ENCODE measurements at regions not wholly inside any gene's neighbourhood (a gene's known extent, or its start where the extent isn't known, plus 50 kb on each side); places are given as distances from the start of the nearest gene placed in this dataset.

DNA sequence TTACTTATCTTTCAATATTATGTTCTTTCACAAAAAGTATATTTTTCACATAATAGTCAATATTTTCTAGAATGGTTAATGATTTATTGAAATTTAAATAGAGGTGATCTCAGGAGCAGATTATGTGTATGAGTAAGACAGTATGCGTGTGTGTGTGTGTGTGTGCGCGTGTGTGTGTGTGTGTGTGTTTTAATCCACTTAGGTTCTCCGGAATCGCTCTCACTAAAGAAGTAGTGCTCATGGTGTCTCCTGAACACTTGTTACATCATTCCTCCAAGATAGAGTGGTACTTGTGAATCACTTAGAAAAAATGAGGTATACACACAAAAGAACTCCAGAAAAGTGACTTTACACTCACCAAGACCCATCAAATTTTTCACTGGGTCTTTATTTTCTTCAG lies 91.0 kb upstream of the KCNH7 start:
- Histone ChIP-seq H3K36me3 (ENCODE audit: control insufficient read depth in 1 of 2, insufficient read depth in 2 of 2, low read length in 1 of 2) (no peaks in the 10 kb centered on the region), H3K27me3 (ENCODE audit: control insufficient read depth in 1 of 2, insufficient read depth in 2 of 2, low read length in 1 of 2) (no peaks in the 10 kb centered on the region), H3K27ac (ENCODE audit: low read depth in 1 of 2, low read length in 2 of 2) (no peak overlapping the region), H3K4me3 (ENCODE audit: low read length in 2 of 2) (no peak overlapping the region), H3K9me3 (ENCODE audit: control insufficient read depth, low read length) (no peaks in the 10 kb centered on the region), H3K4me1 (ENCODE audit: control insufficient read depth in 1 of 2, insufficient read depth in 2 of 2, low read length in 2 of 2) (no peaks in the 10 kb centered on the region)
- WGBS, 2 donors: 76 to 78% methylated on average over 5 of the region's 5 CpGs
- intact Hi-C loops (cut with DNase I): no loop called here
- DNase-seq (no peak), ATAC-seq (ENCODE audit: low FRiP score) (no peak)

DNA sequence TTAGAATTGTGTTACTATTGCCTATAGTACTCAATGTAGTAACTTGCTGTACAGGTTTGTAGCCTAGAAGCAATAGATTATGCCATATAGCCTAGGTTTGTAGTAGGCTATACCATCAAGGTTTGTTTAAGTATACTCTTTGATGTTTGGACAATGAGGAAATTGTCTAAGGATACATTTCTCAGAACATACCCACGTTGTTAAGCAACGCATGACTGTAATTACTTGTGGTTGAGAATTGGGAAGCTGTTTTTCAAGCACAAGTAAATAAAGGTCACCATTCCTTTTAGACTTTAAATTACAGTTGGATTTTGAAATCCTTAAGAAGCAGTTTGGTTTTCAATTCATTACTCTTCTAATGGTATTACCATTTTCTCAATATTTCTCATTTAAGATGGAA lies 89.8 kb upstream of the KCNH7 start:
- H3K4me3 ChIP-seq (ENCODE audit: low read length in 2 of 2): no peak overlapping the region
- H3K4me1 ChIP-seq (ENCODE audit: control insufficient read depth in 1 of 2, insufficient read depth in 2 of 2, low read length in 2 of 2): no peaks in the 10 kb centered on the region
- H3K36me3 ChIP-seq (ENCODE audit: control insufficient read depth in 1 of 2, insufficient read depth in 2 of 2, low read length in 1 of 2): no peaks in the 10 kb centered on the region
- no peak overlapping the region for H3K27ac ChIP-seq (ENCODE audit: low read depth in 1 of 2, low read length in 2 of 2)
- DNase-seq (no peak), ATAC-seq (ENCODE audit: low FRiP score) (no peak)
- H3K27me3 ChIP-seq (ENCODE audit: control insufficient read depth in 1 of 2, insufficient read depth in 2 of 2, low read length in 1 of 2): no peaks in the 10 kb centered on the region
- WGBS, 2 donors: 45 to 46% methylated on average over 2 of the region's 2 CpGs
- intact Hi-C loops (cut with DNase I): no loop called here
- H3K9me3 ChIP-seq (ENCODE audit: control insufficient read depth, low read length): peaks cover 2% of the 10 kb centered on the region

DNA sequence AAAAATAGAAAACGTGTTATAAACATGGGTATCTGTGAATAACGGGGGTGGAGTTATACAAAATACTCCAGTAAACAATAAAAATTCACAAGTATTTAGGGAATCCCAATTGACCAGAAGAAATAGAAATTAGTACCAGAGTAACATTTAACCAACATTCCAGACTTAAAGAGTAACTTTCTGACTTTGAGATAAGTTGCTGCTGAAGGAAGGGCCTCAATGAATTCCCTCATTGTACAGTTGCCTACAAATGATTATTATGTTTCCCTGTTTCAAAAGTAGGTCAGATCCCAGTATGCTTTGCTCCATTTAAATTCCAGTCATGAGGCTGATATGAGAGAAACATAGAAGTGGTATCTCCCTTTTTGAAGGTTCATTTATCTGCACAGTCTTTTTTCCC lies 88.3 kb upstream of the KCNH7 start:
- peaks cover 2% of the 10 kb centered on the region for H3K9me3 ChIP-seq (ENCODE audit: control insufficient read depth, low read length)
- WGBS, 2 donors: 72 to 74% methylated on average over 2 of the region's 2 CpGs
- intact Hi-C loops (cut with DNase I): no loop called here
- no peaks in the 10 kb centered on the region for H3K4me1 ChIP-seq (ENCODE audit: control insufficient read depth in 1 of 2, insufficient read depth in 2 of 2, low read length in 2 of 2)
- no peaks in the 10 kb centered on the region for H3K27me3 ChIP-seq (ENCODE audit: control insufficient read depth in 1 of 2, insufficient read depth in 2 of 2, low read length in 1 of 2)
- DNase-seq (no peak), ATAC-seq (ENCODE audit: low FRiP score) (no peak)
- no peaks in the 10 kb centered on the region for H3K36me3 ChIP-seq (ENCODE audit: control insufficient read depth in 1 of 2, insufficient read depth in 2 of 2, low read length in 1 of 2)
- no peak overlapping the region for H3K4me3 ChIP-seq (ENCODE audit: low read length in 2 of 2)
- H3K27ac ChIP-seq (ENCODE audit: low read depth in 1 of 2, low read length in 2 of 2): no peak overlapping the region

- intact Hi-C loops (cut with DNase I): no loop called here
- Histone ChIP-seq H3K27me3 (ENCODE audit: control insufficient read depth in 1 of 2, insufficient read depth in 2 of 2, low read length in 1 of 2) (no peaks in the 10 kb centered on the region), H3K9me3 (ENCODE audit: control insufficient read depth, low read length) (peaks cover 2% of the 10 kb centered on the region), H3K4me3 (ENCODE audit: low read length in 2 of 2) (no peak overlapping the region), H3K4me1 (ENCODE audit: control insufficient read depth in 1 of 2, insufficient read depth in 2 of 2, low read length in 2 of 2) (no peaks in the 10 kb centered on the region), H3K27ac (ENCODE audit: low read depth in 1 of 2, low read length in 2 of 2) (no peak overlapping the region), H3K36me3 (ENCODE audit: control insufficient read depth in 1 of 2, insufficient read depth in 2 of 2, low read length in 1 of 2) (no peaks in the 10 kb centered on the region)
- 81 to 83% methylated on average over 2 of the region's 2 CpGs for WGBS, 2 donors
- DNase-seq (no peak), ATAC-seq (ENCODE audit: low FRiP score) (no peak)
Measured at GRCh38 chr2:162926501-162926900, 87.9 kb upstream of the KCNH7 start.

- Histone ChIP-seq H3K27me3 (ENCODE audit: control insufficient read depth in 1 of 2, insufficient read depth in 2 of 2, low read length in 1 of 2) (no peaks in the 10 kb centered on the region), H3K4me1 (ENCODE audit: control insufficient read depth in 1 of 2, insufficient read depth in 2 of 2, low read length in 2 of 2) (no peaks in the 10 kb centered on the region), H3K9me3 (ENCODE audit: control insufficient read depth, low read length) (peaks cover 2% of the 10 kb centered on the region), H3K4me3 (ENCODE audit: low read length in 2 of 2) (no peak overlapping the region), H3K27ac (ENCODE audit: low read depth in 1 of 2, low read length in 2 of 2) (no peak overlapping the region), H3K36me3 (ENCODE audit: control insufficient read depth in 1 of 2, insufficient read depth in 2 of 2, low read length in 1 of 2) (no peaks in the 10 kb centered on the region)
- ATAC-seq (ENCODE audit: low FRiP score): no peak
- no peak for DNase-seq
- intact Hi-C loops (cut with DNase I): no loop called here
Measured at GRCh38 chr2:162925595-162925994, 87.0 kb upstream of the KCNH7 start.

DNA sequence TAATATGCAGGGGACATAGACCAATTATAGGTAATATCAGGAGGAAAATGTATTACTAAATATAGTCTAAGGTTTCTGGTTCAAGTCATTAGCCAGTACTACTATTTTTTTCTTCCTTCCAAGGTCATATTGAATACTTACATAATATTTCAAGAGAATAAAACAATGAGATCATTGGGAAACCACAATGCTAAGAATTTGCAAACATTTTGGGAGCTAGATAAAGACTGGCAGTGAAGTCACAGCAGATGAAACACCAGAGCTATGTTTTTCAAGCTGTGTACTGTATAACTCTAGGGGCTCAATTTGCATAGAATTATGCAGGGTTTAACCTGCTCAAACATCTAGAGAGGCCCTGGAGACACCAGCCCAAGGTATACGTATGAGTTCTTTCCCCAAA lies 80.5 kb upstream of the KCNH7 start:
- intact Hi-C loops (cut with DNase I): no loop called here

DNA sequence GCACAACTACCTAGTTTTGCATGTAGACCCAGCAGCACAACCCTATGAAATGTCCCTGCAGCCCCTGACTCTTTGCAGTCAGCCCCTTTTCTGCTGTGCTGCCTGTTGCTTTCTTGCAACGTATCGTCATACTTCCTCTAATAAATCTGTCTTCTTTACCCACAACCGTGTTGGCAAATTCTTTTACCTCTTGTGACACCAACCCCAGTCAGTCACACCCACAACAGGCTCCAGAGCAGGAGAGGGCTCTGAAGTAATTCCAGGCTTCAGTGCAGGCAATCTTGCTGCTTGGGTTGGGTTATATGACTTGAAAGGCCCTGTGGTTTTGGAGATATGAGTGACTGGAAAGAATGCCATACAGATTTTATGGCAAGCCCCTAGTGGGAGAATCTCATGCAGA lies 79.1 kb upstream of the KCNH7 start:
- Histone ChIP-seq H3K4me1 (ENCODE audit: control insufficient read depth in 1 of 2, insufficient read depth in 2 of 2, low read length in 2 of 2) (no peaks in the 10 kb centered on the region), H3K4me3 (ENCODE audit: low read length in 2 of 2) (no peak overlapping the region), H3K9me3 (ENCODE audit: control insufficient read depth, low read length) (no peaks in the 10 kb centered on the region), H3K27ac (ENCODE audit: low read depth in 1 of 2, low read length in 2 of 2) (no peak overlapping the region), H3K27me3 (ENCODE audit: control insufficient read depth in 1 of 2, insufficient read depth in 2 of 2, low read length in 1 of 2) (peaks cover 0 to 2% of the 10 kb centered on the region in 2 donors), H3K36me3 (ENCODE audit: control insufficient read depth in 1 of 2, insufficient read depth in 2 of 2, low read length in 1 of 2) (no peaks in the 10 kb centered on the region)
- intact Hi-C loops (cut with DNase I): no loop called here
- ATAC-seq (ENCODE audit: low FRiP score) (no peak), DNase-seq (no peak)
- 46 to 53% methylated on average over 3 of the region's 3 CpGs for WGBS, 2 donors

More for the DNA sequence above, 80.5 kb upstream of the KCNH7 start:
- no peaks in the 10 kb centered on the region for H3K27me3 ChIP-seq (ENCODE audit: control insufficient read depth in 1 of 2, insufficient read depth in 2 of 2, low read length in 1 of 2)
- H3K4me3 ChIP-seq (ENCODE audit: low read length in 2 of 2): no peak overlapping the region
- peaks cover 2% of the 10 kb centered on the region for H3K9me3 ChIP-seq (ENCODE audit: control insufficient read depth, low read length)
- H3K4me1 ChIP-seq (ENCODE audit: control insufficient read depth in 1 of 2, insufficient read depth in 2 of 2, low read length in 2 of 2): no peaks in the 10 kb centered on the region
- ATAC-seq (ENCODE audit: low FRiP score): no peak
- no peak for DNase-seq
- 69 to 83% methylated on average over 1 of the region's 1 CpG for WGBS, 2 donors
- H3K27ac ChIP-seq (ENCODE audit: low read depth in 1 of 2, low read length in 2 of 2): no peak overlapping the region
- no peaks in the 10 kb centered on the region for H3K36me3 ChIP-seq (ENCODE audit: control insufficient read depth in 1 of 2, insufficient read depth in 2 of 2, low read length in 1 of 2)

- Histone ChIP-seq H3K36me3 (ENCODE audit: control insufficient read depth in 1 of 2, insufficient read depth in 2 of 2, low read length in 1 of 2) (no peaks in the 10 kb centered on the region), H3K9me3 (ENCODE audit: control insufficient read depth, low read length) (no peaks in the 10 kb centered on the region), H3K4me3 (ENCODE audit: low read length in 2 of 2) (no peak overlapping the region), H3K4me1 (ENCODE audit: control insufficient read depth in 1 of 2, insufficient read depth in 2 of 2, low read length in 2 of 2) (no peaks in the 10 kb centered on the region), H3K27ac (ENCODE audit: low read depth in 1 of 2, low read length in 2 of 2) (no peak overlapping the region), H3K27me3 (ENCODE audit: control insufficient read depth in 1 of 2, insufficient read depth in 2 of 2, low read length in 1 of 2) (peaks cover 0 to 2% of the 10 kb centered on the region in 2 donors)
- intact Hi-C loops (cut with DNase I): no loop called here
- ATAC-seq (ENCODE audit: low FRiP score) (no peak), DNase-seq (no peak)
- WGBS, 2 donors: 92 to 93% methylated on average over 17 of the region's 17 CpGs
Measured at GRCh38 chr2:162916286-162916801, 77.8 kb upstream of the KCNH7 start.

DNA sequence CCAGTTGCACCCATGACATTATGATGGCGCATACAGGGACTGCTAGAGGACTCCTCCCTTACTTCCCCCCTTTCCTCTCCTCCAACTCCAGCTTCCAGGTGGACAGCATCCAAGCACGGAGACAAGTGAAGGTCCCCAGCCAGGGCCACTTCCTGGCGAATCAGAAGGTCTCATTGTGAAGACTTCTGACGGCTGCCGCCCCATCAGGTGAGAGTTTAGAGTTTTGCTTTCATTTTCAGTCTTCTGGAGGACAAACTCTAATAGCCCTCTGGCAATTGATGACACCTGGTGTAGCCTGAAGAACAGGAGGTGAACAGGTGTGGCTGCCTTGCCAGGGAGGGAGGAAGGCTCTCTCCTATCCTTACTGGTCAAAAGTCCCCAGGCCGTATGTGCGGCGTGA lies 77.3 kb upstream of the KCNH7 start:
- Histone ChIP-seq H3K27ac (ENCODE audit: low read depth in 1 of 2, low read length in 2 of 2) (no peak overlapping the region), H3K27me3 (ENCODE audit: control insufficient read depth in 1 of 2, insufficient read depth in 2 of 2, low read length in 1 of 2) (peaks cover 0 to 2% of the 10 kb centered on the region in 2 donors), H3K4me3 (ENCODE audit: low read length in 2 of 2) (no peak overlapping the region), H3K36me3 (ENCODE audit: control insufficient read depth in 1 of 2, insufficient read depth in 2 of 2, low read length in 1 of 2) (no peaks in the 10 kb centered on the region), H3K4me1 (ENCODE audit: control insufficient read depth in 1 of 2, insufficient read depth in 2 of 2, low read length in 2 of 2) (no peaks in the 10 kb centered on the region), H3K9me3 (ENCODE audit: control insufficient read depth, low read length) (no peaks in the 10 kb centered on the region)
- no peak for ATAC-seq (ENCODE audit: low FRiP score)
- WGBS, 2 donors: 91 to 95% methylated on average over 8 of the region's 8 CpGs
- no peak for DNase-seq
- intact Hi-C loops (cut with DNase I): no loop called here

All from aorta (tissue), 5 donors.